ENCODE measurements at regions not wholly inside any gene's neighbourhood (a gene's known extent, or its start where the extent isn't known, plus 50 kb on each side); places are given as distances from the start of the nearest gene placed in this dataset.

DNA sequence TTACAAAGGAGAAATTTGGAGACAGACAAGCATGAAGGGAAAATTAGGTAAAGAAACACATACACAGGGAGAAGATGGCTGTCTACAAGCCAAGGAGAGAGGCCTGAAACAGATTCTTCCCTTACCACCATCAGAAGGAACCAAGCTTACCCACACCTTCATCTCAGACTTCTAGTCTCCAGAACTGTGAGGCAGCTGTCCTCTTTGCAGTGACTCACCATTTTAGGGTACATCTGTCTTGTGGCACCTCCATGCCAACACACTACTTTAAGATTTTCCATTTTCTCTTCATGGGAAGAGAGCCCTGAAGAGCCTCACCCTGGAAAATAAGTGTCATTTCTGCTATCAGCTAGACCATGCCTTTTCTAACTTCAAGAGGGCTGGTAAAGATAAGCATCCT is 369.3 kb downstream of the FRK start:
- TF ChIP-seq, protein P1, sequence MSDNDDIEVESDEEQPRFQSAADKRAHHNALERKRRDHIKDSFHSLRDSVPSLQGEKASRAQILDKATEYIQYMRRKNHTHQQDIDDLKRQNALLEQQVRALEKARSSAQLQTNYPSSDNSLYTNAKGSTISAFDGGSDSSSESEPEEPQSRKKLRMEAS (IDR thresholded peaks at IDR 0.05; ENCODE audit: low read depth, low read length) = no peak
- TF ChIP-seq CTCF (IDR thresholded peaks at IDR 0.05; ENCODE audit: low read depth, low read length) (no peak), POLR2A (IDR thresholded peaks at IDR 0.05; ENCODE audit: extremely low read depth, insufficient read length) (no peak), MYC (IDR thresholded peaks at IDR 0.05; ENCODE audit: low read depth, low read length) (no peak)

Data from NB4 (cell line).